Spleen (tissue), 7 donors: ENCODE measurements at regions not wholly inside any gene's neighbourhood (a gene's known extent, or its start where the extent isn't known, plus 50 kb on each side); places are given as distances from the start of the nearest gene placed in this dataset.

Experiments
- POLR2A ChIP-seq, 3 donors: fragments of 450-650 bp; IDR thresholded peaks; one replicate each; pipeline ENCODE4 v1.5.1; 2017; ENCODE audit warnings: antibody characterized with exemption in 3 of 3, mild to moderate bottlenecking in 1 of 3
- TF ChIP-seq, protein P1 (sequence below), 11 experiments: fragments of 200-600 bp in 7 of 11; fragments of 450-650 bp in 4 of 11; sonication (generic) in 4 of 11; IDR thresholded peaks in 8 of 11; conservative IDR thresholded peaks in 3 of 11; 1 replicate in 7 of 11; 2 replicates in 4 of 11; pipeline versions ENCODE4 v1.4.0 to v1.8.0; 2016 to 2021; ENCODE audit warnings: antibody characterized with exemption in 11 of 11, inconsistent platforms in 4 of 11, mild to moderate bottlenecking in 1 of 11
- donor health status: DM: no; HTN: no; CAD: no; lungs with moderate emphysema.
- donor health status: DM: no; HTN: no; CAD: no.
- donor health status: DM: no; HTN: no; CAD: no.

DNA sequence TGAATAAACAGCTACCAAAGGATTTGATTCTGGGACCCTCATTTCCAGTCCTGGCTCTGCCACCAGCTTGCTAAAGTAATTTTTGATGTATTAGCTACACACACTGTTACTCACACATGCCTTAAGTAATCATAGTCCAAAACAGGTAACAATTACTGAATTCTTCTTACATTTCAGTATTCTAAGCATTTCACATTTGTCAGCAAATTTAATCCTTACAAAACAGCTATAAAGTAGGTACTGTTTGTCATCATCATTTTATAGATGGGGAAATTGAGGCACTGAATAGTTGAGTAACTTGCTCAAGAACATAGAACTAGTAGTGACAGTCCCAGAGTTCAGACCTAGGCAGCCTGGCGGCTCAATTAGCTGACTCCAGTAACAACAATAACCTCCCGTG, 272.6 kb downstream of the QKI start:
- TF ChIP-seq, protein P1, sequence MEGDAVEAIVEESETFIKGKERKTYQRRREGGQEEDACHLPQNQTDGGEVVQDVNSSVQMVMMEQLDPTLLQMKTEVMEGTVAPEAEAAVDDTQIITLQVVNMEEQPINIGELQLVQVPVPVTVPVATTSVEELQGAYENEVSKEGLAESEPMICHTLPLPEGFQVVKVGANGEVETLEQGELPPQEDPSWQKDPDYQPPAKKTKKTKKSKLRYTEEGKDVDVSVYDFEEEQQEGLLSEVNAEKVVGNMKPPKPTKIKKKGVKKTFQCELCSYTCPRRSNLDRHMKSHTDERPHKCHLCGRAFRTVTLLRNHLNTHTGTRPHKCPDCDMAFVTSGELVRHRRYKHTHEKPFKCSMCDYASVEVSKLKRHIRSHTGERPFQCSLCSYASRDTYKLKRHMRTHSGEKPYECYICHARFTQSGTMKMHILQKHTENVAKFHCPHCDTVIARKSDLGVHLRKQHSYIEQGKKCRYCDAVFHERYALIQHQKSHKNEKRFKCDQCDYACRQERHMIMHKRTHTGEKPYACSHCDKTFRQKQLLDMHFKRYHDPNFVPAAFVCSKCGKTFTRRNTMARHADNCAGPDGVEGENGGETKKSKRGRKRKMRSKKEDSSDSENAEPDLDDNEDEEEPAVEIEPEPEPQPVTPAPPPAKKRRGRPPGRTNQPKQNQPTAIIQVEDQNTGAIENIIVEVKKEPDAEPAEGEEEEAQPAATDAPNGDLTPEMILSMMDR (IDR thresholded peaks at IDR 0.05 in 8 of 11, conservative IDR thresholded peaks at IDR 0.05 in 3 of 11) = no peak
- no peak for TF ChIP-seq POLR2A (IDR thresholded peaks at IDR 0.05)
